Cardiac muscle cell (in vitro differentiated cells and primary cell): ENCODE measurements at regions not wholly inside any gene's neighbourhood (a gene's known extent, or its start where the extent isn't known, plus 50 kb on each side); places are given as distances from the start of the nearest gene placed in this dataset.

Experiments
- DNase-seq, 2 donors: peaks; one replicate each; pipeline versions ENCODE4 v3.0.0 to v3.0.0-alpha.2; 2010 to 2017; ENCODE audit warnings: low read depth in 1 of 2, low spot score in 1 of 2
- H3K27ac ChIP-seq: fragments of 200-600 bp; sonication (generic); 2 replicates; pipeline ENCODE4 v1.5.1; 2016
- H3K27me3 ChIP-seq: fragments of 200-600 bp; sonication (generic); 2 replicates; pipeline ENCODE4 v1.6.0; 2016; ENCODE audit warnings: control low read depth
- H3K36me3 ChIP-seq: fragments of 200-600 bp; sonication (generic); 2 replicates; pipeline ENCODE4 v1.5.1; 2016; ENCODE audit warnings: control low read depth
- H3K4me1 ChIP-seq: fragments of 200-600 bp; sonication (generic); 2 replicates; pipeline ENCODE4 v1.8.1; 2017; ENCODE audit warnings: low read depth, mild to moderate bottlenecking, mixed run types
- H3K4me3 ChIP-seq: fragments of 200-600 bp; sonication (generic); 2 replicates; pipeline ENCODE4 v1.5.1; 2016; ENCODE audit warnings: mild to moderate bottlenecking
- H3K9me3 ChIP-seq: fragments of 200-600 bp; sonication (generic); 2 replicates; pipeline ENCODE4 v1.5.1; 2017; ENCODE audit warnings: low read depth, mild to moderate bottlenecking, control low read depth
- TF ChIP-seq, protein P1 (sequence below): IDR thresholded peaks from 2 replicates; pipeline ENCODE4 v1.5.1; 2012; ENCODE audit warnings: low read depth, mild to moderate bottlenecking, low read length

DNA sequence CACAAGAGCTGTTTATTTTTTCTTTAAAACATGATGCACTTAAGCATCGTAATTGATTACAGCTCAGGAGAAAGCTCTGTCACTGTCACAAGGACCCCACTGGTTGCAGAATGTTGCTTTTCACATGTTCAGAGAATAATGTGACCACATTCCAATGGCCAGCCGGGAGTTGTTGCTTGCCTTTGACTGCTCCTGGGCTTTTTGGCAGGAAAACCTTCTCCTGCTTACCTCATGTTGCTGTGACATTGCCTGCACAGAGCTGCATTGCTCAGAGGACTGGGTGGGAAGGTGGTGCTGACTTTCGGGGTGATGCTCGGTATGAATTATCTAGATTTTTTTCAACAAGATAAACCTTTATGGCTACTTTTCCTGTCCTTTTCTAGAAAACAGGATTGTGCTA is 88.2 kb downstream of the PALM2AKAP2 start:
- peak in 1 of 2 donors; percentile 37 for DNase-seq
- peaks cover 51% of the 10 kb centered on the region for H3K4me1 ChIP-seq
- TF ChIP-seq, protein P1, sequence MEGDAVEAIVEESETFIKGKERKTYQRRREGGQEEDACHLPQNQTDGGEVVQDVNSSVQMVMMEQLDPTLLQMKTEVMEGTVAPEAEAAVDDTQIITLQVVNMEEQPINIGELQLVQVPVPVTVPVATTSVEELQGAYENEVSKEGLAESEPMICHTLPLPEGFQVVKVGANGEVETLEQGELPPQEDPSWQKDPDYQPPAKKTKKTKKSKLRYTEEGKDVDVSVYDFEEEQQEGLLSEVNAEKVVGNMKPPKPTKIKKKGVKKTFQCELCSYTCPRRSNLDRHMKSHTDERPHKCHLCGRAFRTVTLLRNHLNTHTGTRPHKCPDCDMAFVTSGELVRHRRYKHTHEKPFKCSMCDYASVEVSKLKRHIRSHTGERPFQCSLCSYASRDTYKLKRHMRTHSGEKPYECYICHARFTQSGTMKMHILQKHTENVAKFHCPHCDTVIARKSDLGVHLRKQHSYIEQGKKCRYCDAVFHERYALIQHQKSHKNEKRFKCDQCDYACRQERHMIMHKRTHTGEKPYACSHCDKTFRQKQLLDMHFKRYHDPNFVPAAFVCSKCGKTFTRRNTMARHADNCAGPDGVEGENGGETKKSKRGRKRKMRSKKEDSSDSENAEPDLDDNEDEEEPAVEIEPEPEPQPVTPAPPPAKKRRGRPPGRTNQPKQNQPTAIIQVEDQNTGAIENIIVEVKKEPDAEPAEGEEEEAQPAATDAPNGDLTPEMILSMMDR = no peak
- H3K9me3 ChIP-seq = no peaks in the 10 kb centered on the region
- peak overlapping the region; percentile 98 for H3K27ac ChIP-seq
- no peak overlapping the region for H3K4me3 ChIP-seq
- peaks cover 2% of the 10 kb centered on the region for H3K36me3 ChIP-seq
- H3K27me3 ChIP-seq = no peaks in the 10 kb centered on the region

DNA sequence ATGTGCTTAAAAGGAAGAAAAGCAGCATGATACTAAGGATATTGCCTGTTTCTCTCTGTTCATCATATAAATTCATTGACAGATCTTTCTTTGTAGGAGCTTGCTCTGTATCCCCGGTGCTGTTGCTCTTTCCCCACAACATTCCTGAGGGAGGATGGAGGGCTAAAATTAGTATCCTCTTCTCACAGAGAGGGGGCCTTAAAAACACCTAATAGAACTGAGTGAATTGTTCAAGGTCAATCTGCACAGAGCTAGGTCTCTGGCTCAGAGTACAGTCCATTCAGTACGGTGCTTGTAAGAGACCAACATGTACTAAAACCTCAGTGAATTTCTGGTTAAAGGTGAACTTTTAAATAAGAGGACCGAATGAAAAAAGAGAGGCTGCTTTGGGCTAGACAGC is 88.7 kb downstream of the PALM2AKAP2 start:
- DNase-seq = peak in 1 of 2 donors; percentile 73
- Histone ChIP-seq H3K9me3 (no peaks in the 10 kb centered on the region), H3K4me3 (no peak overlapping the region), H3K4me1 (peaks cover 51% of the 10 kb centered on the region), H3K36me3 (peaks cover 2% of the 10 kb centered on the region), H3K27me3 (no peaks in the 10 kb centered on the region), H3K27ac (peak overlapping the region; percentile 98)
- TF ChIP-seq, protein P1 = no peak

DNA sequence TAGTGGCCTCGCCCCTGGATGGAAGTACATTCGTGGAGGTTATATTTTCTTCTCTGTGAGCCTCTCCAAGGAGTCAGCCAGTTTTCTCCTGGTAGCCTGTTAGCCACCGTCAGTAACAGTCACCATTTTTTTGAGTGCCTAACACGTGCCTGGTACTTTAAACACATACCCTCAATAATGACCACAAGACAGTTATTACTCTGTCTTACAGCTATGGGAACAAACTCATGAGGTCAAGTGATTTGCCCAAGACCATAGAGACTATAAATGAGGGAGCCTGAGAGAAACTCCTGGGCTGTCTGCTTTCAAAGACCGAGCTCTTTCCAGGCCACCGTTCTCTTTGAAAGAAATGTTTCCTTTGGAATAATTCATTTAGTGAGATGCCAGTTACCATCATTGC is 90.4 kb downstream of the PALM2AKAP2 start:
- TF ChIP-seq, protein P1 = no peak
- peaks cover 51% of the 10 kb centered on the region for H3K4me1 ChIP-seq
- H3K27me3 ChIP-seq = no peaks in the 10 kb centered on the region
- peak overlapping the region; percentile 98 for H3K27ac ChIP-seq
- no peak for DNase-seq
- peaks cover 2% of the 10 kb centered on the region for H3K36me3 ChIP-seq
- no peaks in the 10 kb centered on the region for H3K9me3 ChIP-seq
- no peak overlapping the region for H3K4me3 ChIP-seq

DNA sequence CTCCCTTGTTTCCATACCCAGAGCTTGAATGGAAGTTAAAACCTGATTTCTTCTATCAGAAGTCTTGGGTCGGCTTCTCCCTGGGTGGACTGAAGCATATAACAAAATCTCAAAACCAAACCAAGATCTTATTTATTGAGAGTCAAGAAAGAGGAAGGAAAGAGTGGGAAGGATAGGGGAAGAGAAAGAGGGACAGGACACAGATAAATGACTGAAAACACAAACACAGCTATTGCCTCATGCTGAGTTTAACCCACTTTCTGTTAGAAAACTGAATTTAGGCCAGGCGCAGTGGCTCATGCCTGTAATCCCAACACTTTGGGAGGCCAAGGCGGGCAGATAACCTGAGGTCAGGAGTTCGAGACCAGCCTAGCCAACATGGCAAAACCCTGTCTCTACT is 92.9 kb downstream of the PALM2AKAP2 start:
- no peak for DNase-seq
- Histone ChIP-seq H3K27ac (peak overlapping the region; percentile 49), H3K4me3 (no peak overlapping the region), H3K36me3 (peaks cover 5% of the 10 kb centered on the region), H3K4me1 (peaks cover 29% of the 10 kb centered on the region), H3K9me3 (no peaks in the 10 kb centered on the region), H3K27me3 (no peaks in the 10 kb centered on the region)
- TF ChIP-seq, protein P1 = no peak

DNA sequence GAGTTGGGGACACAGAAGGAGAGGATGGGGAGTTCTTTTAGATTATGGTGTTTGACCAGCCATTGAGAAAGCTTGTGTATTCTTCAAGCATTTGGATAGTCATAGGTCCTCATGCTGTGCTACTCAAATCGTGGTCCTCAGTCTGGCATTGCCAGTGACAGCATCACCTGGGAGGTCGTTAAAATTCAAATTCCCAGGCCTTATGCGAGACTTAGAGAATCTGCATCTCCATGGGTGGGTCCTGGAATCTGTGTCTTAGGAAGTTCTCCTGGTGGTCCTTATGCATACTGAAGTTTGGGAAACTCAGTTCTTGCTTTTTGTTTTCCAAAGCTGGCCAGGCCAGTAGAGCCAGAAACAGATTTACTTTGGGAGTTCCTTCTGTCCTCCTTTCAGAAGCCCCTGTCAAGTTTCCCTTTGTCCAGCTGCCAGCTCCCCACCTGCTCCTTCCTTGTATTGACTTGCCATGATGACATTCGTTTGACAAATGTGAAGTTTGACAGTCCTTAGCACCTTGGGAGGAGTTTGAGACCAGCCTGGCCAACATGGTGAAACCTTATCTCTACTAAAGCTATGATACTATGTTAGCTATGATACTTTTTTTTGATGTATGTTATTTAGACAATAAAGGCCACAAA is 95.6 kb downstream of the PALM2AKAP2 start:
- Histone ChIP-seq H3K4me1 (peaks cover 14% of the 10 kb centered on the region), H3K36me3 (peaks cover 11% of the 10 kb centered on the region), H3K27me3 (no peaks in the 10 kb centered on the region), H3K27ac (no peak overlapping the region), H3K4me3 (no peak overlapping the region), H3K9me3 (no peaks in the 10 kb centered on the region)
- DNase-seq = no peak
- TF ChIP-seq, protein P1 = no peak
